Hypothalamus (tissue), 51 donors: ENCODE measurements at regions not wholly inside any gene's neighbourhood (a gene's known extent, or its start where the extent isn't known, plus 50 kb on each side); places are given as distances from the start of the nearest gene placed in this dataset.
"Not testable (repeated sequence)": the region's sequence is repeated elsewhere in the genome, so short reads cannot be mapped to it uniquely, and the experiment has no call there.

Experiments used
- DNase-seq, 51 donors: peaks; one replicate each; lab custom pipeline; 2025; lab: John Stamatoyannopoulos, UW

DNA sequence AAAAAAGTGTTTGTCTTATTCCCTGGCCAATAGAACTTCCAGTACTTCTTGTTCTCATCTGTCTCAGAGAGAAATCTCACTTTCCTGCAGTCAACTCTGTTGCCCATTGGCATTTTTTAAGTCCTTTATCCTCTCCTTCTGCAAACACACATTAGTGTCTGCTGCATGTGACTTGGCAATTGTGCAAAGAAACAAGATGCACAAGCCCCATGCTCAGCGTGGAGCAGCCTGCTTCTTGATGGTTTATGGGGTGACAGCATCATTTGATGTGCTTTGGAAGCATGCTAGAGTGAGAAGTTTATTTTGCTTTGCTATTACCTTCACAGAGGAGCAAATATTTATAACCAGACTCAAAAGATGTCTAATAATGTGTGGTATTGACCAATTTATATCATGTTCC, 238.2 kb downstream of the FAT3 start:
- no peak for DNase-seq

DNA sequence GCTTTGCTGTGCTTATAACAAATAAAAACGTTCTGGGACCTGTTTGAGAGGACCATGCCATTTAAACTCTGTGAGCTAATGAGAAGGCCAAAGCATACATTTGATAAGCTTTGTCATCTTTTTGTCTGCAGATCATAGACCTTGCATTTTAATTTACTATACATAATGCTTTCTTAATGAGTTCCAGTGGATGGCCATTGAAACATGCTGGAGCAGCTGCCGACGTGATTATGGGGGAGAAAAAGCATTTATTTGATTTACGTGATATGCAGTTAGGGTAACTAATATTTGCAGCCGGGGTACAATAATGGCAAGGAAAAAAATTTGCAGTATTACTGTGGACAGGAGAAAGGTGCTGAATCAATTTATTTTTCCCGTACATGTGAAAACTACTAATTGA, 240.2 kb downstream of the FAT3 start:
- no peak for DNase-seq

DNA sequence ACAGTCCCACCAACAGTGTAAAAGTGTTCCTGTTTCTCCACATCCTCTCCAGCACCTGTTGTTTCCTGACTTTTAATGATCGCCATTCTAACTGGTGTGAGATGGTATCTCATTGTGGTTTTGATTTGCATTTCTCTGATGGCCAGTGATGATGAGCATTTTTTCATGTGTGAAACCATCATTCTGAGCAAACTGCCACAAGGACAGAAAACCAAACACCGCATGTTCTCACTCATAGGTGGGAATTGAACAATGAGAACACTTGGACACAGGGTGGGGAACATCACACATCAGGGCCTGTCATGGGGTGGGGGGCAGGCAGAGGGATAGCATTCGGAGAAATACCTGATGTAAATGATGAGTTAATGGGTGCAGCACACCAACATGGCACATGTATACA, 240.8 kb downstream of the FAT3 start:
- DNase-seq = not testable (repeated sequence)

DNA sequence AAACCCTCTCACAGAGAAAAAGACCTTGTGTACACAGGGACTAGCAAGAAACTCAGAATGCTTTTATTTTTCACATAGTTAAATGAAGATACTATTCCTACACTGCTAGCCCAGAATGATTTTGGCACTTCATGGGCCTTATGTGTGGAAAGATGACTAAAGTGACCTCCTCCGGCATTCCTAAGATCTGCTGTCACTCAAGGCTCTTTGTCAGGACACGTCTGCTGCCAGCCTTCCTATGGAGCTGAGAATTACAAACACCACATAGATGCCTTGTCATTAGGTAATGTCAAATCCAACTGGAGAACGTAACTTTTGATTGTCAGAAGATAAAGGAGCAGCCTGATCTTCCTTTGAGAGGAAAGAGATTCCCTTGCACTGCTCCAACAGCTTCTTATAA, 249.1 kb downstream of the FAT3 start:
- DNase-seq = no peak

DNA sequence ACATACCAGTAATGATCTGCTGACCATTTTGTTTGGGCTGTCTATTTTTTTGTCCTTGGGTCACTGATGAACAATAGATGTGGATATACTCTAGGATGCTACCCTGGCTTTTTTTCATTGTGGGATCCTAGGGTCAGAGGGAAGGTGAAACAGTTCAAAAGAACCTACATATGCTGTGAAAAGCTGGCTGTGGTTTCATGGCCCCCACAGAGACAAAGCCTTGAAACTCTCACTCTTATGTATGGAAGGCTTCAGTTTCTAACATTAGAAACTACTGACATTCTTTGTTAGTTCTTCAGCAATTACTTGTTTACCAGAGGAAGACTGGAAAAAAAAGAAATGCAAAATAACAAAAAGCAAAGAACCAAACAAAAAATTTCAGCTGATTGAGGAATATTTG, 250.7 kb downstream of the FAT3 start:
- no peak for DNase-seq

DNA sequence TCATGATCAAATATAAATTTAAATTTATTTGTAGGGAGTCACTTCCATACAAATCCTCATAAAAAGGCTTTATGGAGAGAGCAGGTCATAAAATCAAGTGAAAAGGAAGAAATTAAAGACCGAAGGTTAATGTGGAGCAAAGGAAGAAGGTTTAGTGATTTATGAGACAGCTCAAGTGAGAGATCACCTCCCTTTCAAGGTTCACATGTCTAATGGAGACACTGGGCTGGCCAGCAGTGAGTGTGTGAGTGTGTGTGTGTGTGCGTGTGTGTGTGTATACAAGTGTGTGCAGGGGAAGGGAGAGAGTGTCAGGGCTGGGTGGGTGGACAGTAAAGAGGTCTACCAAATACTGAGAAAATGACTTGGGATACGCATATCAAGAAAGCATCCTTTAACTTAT, 251.2 kb downstream of the FAT3 start:
- DNase-seq = no peak

DNA sequence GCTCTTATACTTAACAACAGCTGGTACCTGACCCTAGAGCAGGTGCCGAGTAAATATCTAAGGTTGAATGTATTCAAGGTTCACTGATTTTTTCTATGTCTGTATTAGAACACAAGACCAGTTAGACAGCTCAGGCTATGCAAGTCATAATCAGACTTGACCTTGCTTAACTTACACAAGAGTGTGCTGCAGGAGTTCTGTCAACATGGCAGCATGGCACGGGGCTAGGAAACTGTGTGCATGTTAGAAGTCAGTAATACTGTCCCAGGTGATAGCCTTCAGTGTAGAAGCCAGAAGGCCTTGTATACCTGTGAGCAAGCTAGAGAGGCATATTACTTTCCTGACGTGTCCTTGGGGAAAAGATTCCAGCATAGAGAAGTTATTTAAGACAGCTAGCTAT, 253.1 kb downstream of the FAT3 start:
- DNase-seq = no peak

DNA sequence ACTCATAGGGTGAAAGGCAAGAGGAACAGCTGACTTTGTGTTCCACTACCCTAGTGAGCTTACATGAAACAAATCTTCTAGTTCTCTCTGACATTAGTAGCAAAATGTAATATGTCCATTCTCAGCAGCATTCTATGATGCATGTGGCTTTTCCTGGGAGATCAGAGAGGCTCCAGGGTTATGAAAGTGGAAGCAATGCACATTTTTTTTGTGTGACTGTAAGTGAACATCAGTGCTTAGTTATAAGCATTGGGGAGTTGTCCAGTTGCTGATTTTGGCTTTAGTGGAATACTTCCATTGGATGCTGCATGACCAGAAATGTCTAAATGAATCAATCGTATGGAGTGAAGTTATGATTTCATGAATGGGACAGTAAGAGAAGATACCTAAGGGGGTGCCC, 255.9 kb downstream of the FAT3 start:
- no peak for DNase-seq

DNA sequence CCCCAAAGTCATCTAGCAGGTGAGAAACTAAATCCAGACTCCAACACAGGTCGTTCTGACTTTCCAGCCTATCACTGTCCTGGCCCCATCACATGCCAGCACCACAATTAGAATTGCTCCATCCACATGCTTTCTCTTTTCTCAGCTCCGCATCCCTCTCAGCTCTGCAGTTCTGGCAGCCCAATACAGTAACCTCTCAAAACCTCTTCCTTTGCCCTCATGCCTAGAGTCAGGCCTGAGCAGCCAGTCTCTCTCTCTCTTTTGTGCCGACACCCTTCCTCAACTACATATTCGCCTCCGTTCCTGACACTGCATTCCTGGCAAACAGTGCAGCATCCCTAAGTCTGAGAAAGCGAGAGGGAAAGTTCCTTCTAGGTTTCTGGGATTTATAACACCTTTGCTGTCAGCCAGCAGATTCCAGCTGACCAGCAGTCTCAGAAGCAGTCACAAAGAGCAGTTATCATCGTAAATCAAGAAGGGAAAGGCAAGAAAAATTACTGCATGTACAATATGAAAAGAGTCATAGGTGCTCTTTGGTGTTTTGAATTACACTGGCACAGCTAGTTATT, 258.0 kb downstream of the FAT3 start:
- no peak for DNase-seq

DNA sequence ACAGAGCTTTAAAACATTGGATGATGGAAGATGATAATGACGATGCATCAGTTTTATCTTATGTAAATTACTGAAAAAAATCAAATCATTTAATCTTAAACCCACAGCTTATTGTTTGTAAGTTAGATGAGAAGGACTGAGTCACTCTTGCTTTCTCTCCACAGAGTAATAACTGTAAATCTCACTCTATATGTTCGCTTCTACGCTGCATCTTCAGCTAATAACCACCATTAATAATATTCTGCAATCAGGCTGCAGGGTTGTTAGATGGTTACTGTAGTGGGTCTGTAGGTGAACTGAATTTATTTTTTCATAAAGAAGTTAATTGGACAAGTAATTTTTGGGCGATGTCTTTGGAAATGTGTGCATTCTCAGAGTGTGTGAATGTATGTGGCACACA, 260.0 kb downstream of the FAT3 start:
- DNase-seq = no peak

DNA sequence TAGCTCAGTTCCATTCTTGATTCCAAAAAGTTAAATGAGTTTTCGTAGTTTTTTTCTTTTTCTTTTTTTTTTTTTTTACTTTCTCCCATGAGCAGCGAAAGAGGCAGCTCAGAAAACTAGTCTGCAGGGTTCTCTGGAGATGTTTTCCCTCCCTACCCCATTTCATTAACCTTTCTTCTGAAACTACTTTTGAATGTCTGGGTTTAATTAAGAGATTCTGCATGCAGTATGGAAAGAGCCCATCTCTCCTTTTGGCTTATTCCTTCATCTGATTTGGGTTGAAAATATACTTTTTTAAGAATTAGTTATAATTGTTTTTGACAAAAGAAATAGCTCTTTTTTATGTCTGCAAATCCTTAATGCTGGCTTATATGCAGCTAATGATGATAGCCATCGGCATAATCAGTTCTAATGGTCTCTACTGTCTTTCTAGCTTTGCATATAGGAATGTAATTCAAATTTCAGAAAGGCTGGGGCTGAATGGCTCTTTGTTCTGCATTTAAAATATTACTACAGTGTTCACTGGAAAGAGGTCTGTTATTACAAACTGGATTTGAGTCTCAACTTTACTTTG, 265.3 kb downstream of the FAT3 start:
- no peak for DNase-seq

DNA sequence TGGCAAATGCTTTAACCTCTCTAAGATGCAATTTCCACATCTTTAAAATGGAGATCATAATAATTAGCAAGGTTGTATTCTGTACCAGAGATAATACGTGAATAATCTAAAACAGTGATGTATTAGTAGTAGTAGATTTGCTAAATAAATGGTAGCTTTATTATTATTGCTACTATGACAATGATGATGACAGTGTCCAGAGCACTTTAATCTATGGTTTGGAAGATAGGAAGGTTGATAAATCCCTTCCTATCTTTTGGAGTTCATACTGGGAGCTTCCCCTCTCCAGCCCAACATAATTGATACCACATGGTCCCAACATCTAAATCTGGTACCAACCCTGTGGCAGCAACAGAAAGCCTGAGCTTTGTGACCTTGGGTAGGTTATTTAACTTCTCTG, 267.8 kb downstream of the FAT3 start:
- DNase-seq = no peak

DNA sequence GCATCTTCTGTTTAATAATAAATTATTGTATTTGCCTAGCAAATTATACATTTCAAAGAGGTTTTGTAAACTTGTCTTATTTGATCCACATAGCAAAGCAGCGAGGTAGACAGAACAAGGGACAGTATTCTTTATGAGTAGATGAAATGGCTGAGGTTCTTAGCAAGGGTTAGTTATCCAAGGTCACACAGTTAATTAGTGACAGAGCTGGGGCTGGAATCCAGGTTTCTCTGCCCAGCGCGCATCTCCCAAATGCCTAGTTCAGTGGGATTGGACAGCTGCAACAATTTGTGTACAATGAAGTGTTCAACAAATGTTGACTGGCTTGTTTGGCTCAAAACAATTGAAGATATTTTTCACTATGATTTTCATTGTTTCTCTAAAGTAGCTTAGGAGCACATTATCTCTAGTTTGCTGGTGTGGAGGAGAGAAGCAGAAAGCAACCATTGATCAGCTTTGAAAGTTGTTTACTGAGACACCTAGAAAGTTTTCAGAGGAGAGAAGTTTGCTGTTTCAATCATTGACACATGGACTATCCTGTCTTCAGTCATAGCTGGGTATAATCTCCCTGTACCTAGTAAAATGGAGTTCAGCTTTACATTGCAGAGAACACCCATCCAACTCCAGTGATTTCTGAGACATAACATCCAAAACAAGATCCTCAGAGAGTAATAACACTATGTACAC, 270.6 kb downstream of the FAT3 start:
- DNase-seq = no peak

DNA sequence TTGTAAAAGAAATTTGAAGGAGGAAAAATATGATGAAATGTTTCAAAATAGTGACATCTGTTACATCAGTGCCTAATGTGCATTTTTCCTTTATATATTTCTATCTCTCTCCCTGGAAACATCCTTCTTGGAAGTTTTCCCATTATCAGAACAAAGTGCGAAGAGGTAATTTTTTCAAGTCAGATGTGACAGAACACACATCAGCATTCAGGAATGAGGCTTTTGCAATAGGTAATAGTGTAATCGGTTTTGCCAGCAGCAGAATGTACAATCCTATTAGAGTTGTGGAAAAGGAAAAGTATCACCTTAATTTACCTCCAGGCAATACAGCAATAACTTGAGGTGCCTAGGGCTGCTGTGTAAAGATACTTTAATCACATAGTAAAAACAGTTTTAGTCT, 275.8 kb downstream of the FAT3 start:
- no peak for DNase-seq

DNA sequence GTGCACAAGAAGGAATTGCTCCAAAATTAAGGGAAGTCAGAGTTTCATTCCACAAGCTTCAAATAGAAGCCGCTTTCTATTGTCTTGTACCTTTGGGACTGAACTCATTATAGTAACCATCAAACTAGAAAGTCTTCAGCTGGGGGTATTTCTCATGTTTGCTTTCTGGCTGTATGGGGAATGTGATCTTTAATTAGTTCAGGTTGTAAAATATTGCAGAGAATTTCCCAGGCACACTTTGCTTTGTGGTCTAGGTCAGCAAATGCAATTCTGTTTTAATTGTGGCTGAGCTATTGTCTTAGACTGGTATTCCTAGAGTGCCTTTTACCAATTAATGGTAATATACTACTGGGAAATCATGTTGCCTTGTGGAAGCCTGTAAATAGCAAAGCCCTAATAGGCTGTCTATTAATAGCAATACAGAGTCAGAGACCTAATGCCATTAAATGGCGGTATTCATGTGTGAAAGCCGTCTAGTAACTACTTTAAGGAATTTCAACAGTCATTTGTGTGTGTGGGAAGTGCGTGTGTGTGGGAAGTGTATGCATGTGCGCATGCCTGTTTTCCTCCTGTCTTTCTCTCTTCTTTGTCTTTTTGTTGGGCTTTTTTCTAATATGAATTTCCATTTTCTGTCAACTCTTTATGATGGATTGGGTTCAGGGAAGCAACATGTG, 276.6 kb downstream of the FAT3 start:
- peak in 1 of 51 donors; percentile 17 for DNase-seq

DNA sequence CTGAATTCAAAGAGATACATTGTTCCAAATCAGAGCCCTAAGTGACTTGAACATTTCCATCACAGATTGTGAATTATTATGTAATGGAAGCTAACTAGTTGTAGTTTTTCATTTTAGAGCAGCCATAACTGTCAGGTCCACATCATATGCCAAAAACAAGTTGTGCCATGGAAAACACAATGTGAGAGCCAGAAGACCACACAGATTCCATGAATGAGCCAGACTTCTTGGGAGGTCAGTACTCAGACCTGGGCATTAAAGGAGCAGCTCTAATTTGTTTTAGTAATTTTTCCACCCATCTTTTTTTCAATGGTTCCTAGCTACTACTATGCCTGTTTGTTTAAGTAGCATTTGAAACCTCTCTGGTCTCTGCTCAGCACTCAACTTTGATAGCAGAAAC, 279.4 kb downstream of the FAT3 start:
- DNase-seq = no peak

DNA sequence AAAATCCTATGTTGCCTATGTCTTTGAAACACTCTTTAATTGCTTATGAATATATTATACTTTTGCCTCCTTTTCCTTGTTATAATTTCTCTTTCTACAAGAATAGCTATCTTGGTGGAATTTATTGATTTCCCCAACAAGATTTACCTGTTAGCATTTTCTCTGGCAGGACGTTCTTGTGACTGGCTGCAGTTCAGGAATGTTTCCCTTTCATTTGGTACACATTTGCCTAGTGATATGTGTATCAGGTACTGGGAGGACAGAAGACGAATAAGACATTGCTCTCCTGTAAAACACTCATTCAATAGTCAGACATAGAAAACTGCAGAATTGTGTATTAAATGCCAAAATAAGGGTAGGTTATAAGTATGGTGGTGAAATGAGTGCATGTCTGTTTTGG, 279.9 kb downstream of the FAT3 start:
- no peak for DNase-seq

DNA sequence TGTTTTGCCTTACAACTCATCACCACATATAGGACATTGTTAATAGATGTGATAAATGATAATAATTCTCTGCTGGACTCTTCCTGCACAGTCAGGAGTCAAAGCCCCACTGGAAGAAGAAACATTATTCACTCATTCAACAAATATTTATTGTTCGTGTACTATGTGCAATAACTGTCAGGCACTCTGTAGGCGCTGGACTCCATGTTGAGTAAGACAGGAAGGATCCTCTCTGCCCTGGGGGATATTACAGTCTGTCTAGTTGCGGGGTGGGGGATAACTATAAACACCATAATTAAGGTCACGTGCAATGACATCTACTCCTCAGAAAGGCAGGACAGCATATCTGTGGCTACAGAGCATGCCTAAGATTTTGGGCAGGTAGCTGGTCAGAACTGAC, 281.1 kb downstream of the FAT3 start:
- no peak for DNase-seq

DNA sequence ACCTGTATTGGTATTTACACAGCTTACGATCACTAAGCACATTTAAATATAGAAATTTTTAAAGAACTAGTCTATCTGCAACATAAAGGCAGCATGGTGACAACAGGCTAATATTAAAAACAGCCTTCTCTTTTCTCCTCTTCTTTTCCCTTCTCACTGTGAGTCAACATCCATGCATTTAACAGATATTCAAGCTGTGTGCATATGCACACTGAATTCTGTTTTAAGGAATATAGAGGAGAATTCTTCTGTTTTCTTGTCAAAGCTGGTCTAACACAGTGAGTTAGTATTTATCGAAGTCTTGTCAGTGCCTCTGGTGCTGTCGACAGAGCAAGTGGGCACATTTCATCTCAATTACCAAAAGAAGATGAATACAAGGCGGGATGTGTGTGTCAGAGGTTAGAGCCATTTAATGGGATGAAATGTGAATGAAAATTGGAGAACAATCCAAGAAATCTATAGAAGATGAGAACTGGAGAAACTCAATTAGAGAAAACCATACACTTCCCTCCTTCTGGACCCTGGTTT, 282.3 kb downstream of the FAT3 start:
- DNase-seq = no peak

DNA sequence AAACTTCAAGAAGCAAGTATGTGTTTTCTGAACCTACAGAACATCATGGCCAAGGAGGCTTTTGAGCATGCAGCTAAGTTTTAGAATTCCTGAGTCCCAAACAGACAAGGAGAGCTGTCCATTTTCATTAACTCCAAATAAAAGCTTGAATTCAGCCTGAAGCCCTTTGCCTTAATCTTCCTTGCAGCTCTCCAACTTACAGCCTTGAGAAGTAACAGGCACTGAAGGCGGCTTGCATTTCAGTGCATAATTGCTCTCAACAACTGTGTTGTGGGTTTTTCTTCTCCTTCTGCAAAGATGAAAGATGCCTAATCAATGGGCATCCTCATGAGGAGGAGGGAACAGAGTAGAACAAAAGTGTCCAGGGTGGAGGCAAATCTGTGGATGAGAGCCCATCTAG, 286.0 kb downstream of the FAT3 start:
- no peak for DNase-seq

DNA sequence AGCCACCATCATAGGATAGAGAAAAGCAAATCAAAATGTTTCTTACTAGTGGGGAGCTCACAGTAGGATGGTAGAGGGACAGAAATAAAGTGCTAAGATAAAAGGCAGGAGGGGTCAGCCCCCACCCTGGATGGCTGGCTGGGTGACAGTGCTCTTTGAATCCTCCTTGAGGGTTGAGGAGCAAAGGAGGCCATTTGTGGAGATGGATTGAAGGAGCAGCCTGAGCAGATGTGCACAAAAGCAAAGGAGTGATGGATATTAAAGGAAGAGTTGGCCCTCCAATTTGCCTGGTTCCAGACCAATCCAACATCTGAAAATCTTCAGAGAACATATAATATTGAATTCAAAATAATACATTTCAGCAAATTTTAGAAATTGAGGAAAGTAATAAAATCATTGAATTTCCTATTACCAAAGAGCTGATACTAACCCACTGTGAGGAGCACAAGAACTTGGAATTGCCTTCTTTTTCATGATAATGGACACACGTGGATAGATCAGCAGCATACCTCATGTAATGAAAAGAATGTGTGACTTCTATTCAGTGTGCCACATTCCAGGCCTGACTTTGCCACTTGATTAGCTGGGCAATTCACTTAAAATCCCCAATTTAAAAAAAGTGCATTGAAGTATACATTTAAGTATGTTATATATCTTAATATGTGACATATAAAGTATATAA, 287.0 kb downstream of the FAT3 start:
- DNase-seq = no peak
